ENCODE measurements at regions not wholly inside any gene's neighbourhood (a gene's known extent, or its start where the extent isn't known, plus 50 kb on each side); places are given as distances from the start of the nearest gene placed in this dataset.

DNA sequence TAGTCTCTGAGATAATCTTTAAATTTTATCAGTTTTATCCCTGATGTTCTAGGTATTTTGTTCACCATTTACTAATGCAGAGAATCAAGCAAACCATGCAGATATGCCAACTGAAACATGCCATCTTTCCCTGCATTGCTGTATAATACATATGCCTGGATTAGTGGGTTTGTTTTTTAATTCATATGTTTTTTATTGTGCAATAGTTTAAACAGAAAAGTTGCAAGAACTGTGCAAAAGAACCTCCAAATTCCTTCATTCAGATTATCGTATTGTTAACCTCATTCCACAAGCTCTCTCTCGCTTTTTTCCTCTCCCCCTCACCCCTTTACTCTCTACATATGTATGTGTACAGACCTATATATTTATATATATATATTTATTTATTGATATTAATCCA lies 244.6 kb downstream of the NKX6-1 start:
- no peak overlapping the region for H2BK120ac ChIP-seq (ENCODE audit: low read depth, low read length, poor library complexity, severe bottlenecking)
- no peak overlapping the region for H3K9ac ChIP-seq (ENCODE audit: extremely low read depth, insufficient read length, low read length)
- H2AK5ac ChIP-seq (ENCODE audit: insufficient read length, low read length) = no peak overlapping the region
- Mint-ChIP-seq H3K9me3 (peaks cover 4 to 9% of the 10 kb centered on the region in 2 experiments; a peak in 4 of 5 replicates), H3K4me1 (peaks cover 4 to 5% of the 10 kb centered on the region in 2 experiments; a peak in 3 of 4 replicates), H3K4me3 (no peak overlapping the region), H3K27me3 (ENCODE audit: low read depth) (no peaks in the 10 kb centered on the region), H3K36me3 (ENCODE audit: insufficient read depth in 1 of 3, low read depth in 3 of 3) (peaks cover 0 to 11% (median 5%) of the 10 kb centered on the region in 3 experiments; a peak in 3 of 7 replicates), H3K27ac (no peak overlapping the region)
- H3K14ac ChIP-seq (ENCODE audit: insufficient read depth, low read length) = no peak overlapping the region
- H3K18ac ChIP-seq (ENCODE audit: insufficient read length, low read depth, low read length) = no peak overlapping the region
- H3K79me2 ChIP-seq (ENCODE audit: insufficient read depth, low read length) = no peaks in the 10 kb centered on the region
- no peak overlapping the region for H2BK15ac ChIP-seq (ENCODE audit: low read depth, low read length)
- no peak overlapping the region for H2AFZ ChIP-seq (ENCODE audit: low read length)
- H2BK20ac ChIP-seq (ENCODE audit: low read depth, low read length, poor library complexity, severe bottlenecking) = no peak overlapping the region
- no peak overlapping the region for H3K27ac ChIP-seq (ENCODE audit: insufficient read length, low read depth, low read length)
- H3K23ac ChIP-seq (ENCODE audit: insufficient read length, low read depth, low read length) = no peak overlapping the region
- H4K8ac ChIP-seq (replicated peaks; ENCODE audit: insufficient read length, low read depth, low read length) = no peak overlapping the region
- H3K27me3 ChIP-seq (ENCODE audit: insufficient read depth, low read length) = no peaks in the 10 kb centered on the region
- no peaks in the 10 kb centered on the region for H3K79me1 ChIP-seq (ENCODE audit: insufficient read depth, low read depth, low read length, poor library complexity, severe bottlenecking)
- H3K23me2 ChIP-seq (ENCODE audit: insufficient read length, low read depth, low read length, poor library complexity, severe bottlenecking) = no peaks in the 10 kb centered on the region
- no peak overlapping the region for H3K4me2 ChIP-seq (ENCODE audit: insufficient read depth, insufficient read length, low read length)
- H3K9me3 ChIP-seq (ENCODE audit: control insufficient read depth, low read depth, low read length) = no peaks in the 10 kb centered on the region
- no peak overlapping the region for H4K5ac ChIP-seq (ENCODE audit: insufficient read length, low read depth, low read length)
- no peak overlapping the region for H4K91ac ChIP-seq (ENCODE audit: insufficient read length, low read depth, low read length)
- no peak overlapping the region for H3K56ac ChIP-seq (ENCODE audit: insufficient read length, low read depth, low read length)
- H3K4ac ChIP-seq (ENCODE audit: low read depth, low read length) = no peak overlapping the region
- no peak overlapping the region for H2BK5ac ChIP-seq (ENCODE audit: insufficient read length, low read length)
- no peaks in the 10 kb centered on the region for H4K20me1 ChIP-seq (ENCODE audit: control insufficient read depth, insufficient read depth, insufficient read length)
- no peak overlapping the region for H2BK12ac ChIP-seq (ENCODE audit: insufficient read length, low read depth, low read length)
- no CpG with 5 or more reads among the region's 2 CpGs for WGBS (ENCODE audit: extremely low coverage, insufficient read length, low lambda C conversion rate)
- no peaks in the 10 kb centered on the region; the same call in 1 of the 2 replicates for H3K4me1 ChIP-seq (ENCODE audit: insufficient read depth, low read length)
- TF ChIP-seq, protein P1, sequence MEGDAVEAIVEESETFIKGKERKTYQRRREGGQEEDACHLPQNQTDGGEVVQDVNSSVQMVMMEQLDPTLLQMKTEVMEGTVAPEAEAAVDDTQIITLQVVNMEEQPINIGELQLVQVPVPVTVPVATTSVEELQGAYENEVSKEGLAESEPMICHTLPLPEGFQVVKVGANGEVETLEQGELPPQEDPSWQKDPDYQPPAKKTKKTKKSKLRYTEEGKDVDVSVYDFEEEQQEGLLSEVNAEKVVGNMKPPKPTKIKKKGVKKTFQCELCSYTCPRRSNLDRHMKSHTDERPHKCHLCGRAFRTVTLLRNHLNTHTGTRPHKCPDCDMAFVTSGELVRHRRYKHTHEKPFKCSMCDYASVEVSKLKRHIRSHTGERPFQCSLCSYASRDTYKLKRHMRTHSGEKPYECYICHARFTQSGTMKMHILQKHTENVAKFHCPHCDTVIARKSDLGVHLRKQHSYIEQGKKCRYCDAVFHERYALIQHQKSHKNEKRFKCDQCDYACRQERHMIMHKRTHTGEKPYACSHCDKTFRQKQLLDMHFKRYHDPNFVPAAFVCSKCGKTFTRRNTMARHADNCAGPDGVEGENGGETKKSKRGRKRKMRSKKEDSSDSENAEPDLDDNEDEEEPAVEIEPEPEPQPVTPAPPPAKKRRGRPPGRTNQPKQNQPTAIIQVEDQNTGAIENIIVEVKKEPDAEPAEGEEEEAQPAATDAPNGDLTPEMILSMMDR (conservative IDR thresholded peaks at IDR 0.05) = no peak
- no peak overlapping the region for H3T11ph ChIP-seq (ENCODE audit: low read length)
- no peak for DNase-seq
